GM19452 (cell line): ENCODE measurements at regions not wholly inside any gene's neighbourhood (a gene's known extent, or its start where the extent isn't known, plus 50 kb on each side); places are given as distances from the start of the nearest gene placed in this dataset.

Experiments
- ATAC-seq: cut with Tn5 transposase; IDR thresholded peaks from one replicate; pipeline ENCODE4 v1.9.1; 2021; ENCODE audit not compliant: unreplicated experiment

DNA sequence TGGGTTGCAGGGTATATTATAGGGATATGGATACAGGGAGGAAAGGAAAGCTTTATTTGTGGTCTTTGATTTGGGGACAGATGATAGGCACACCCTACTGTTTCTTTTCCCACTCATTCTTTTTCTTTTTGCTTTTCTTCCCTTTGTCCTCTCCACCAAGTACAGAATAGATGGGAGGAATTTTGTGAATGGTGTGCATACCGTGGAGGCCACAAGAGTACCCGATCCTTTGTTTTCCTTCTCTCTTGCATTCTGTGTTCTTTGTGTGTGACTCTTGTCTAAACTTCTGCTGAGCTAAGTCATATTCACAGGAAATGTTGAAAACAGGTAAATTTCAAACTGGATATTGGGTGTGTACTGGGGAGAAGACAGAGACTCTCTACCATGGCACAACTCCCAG lies 321.4 kb upstream of the SLC8A1 start:
- no peak for ATAC-seq

GRCh38 chr2:40783704-40784103 lies 331.8 kb upstream of the SLC8A1 start:
- no peak for ATAC-seq

DNA sequence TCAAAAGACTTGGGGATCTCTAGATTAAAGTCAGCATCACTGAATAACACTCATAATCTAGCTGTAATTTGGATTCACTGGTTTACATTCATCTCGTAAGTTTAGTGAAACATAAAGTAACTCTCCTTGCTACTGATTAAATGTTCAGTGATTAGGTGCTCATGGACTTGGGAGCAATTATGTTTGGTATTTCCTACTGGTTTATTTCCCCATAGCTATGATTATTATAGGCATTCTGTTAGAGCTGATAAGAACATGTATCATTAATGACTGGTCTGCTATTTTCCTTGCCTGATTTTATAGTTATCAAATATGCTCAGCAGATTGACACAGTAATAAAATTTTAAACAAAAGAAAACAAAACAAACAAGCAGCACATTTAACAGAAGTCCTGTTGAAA lies 334.7 kb upstream of the SLC8A1 start:
- ATAC-seq, result no peak

DNA sequence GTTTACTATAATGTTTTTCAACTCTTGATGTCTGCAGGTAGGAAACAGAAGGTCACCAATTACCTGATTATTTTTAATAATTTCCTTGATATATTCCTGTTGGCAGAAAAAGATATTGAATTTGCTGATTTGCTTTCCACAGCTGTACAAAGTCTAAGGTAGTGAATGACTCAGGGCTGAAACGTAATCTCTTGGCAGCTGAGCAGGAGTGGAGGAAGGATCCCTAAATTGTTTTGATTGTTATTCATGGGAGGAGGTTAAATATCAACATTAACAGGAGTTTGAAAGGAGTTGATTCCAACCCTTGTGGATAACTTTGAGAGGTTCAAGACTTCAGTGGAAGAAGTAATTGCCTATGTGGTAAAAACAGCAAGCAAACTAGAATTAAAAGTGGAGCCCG lies 345.2 kb upstream of the SLC8A1 start:
- no peak for ATAC-seq

- no peak for ATAC-seq
Observed at GRCh38 chr2:40803900-40804299, 352.0 kb upstream of the SLC8A1 start.

- ATAC-seq, result no peak
Observed at GRCh38 chr2:40809156-40809555, 357.3 kb upstream of the SLC8A1 start.

GRCh38 chr2:40814616-40815015 lies 362.7 kb upstream of the SLC8A1 start:
- no peak for ATAC-seq

DNA sequence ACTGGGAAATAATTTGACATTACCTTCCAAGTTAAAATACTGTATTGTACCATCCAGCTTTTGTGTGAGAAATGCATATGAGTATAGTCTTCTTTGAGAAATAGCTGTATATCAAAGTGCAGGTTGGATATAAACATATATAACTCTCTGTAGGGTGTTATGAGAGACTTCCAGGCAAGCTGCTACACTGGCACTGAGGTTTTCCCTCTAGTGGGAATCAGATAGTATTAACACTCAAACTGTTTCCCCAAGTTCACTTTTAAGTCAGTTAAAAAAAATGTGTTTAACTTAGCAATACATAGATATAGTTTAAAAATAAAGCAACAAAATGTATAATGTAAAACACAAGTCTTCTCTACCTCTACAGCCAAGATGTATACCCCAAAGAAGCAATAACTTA lies 368.4 kb upstream of the SLC8A1 start:
- ATAC-seq, result no peak

GRCh38 chr2:40823478-40823877 lies 371.6 kb upstream of the SLC8A1 start:
- no peak for ATAC-seq

DNA sequence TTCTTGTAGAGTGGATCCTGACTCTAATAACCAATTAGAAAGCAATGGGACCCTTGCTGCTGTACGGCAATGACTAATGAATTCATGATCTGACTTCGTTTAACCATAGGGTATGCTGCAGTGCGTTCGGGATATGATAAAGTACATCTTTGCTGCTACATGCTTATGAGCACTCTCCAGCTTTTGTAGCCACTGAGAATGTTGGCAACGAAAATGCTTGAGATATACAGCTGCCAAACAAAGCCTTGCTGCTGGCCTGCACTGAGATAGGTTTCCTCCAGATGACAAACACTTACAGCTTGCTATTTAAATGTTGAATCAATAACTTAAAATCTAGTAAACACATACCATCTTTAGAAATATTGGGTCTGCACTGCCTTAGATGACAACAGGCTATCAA lies 372.4 kb upstream of the SLC8A1 start:
- no peak for ATAC-seq

DNA sequence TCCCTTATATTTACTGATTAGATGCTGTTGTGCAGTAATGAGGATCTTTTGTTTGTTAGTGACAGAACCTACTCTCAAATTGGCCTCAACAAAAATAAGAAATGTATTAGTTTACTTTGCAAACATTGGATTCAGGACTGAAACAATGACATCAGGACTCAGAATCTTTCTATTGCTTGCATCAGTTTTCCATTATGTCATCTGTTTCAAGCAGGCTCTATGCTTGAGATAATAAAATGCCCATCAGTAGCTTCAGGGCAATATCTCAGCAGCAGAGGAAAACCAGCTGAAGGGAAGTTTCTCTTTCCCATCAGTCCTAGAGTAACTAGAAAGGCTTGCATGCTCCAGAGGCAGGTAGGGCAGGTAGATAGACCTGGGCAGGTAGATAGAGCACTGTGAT lies 375.5 kb upstream of the SLC8A1 start:
- ATAC-seq, result no peak

DNA sequence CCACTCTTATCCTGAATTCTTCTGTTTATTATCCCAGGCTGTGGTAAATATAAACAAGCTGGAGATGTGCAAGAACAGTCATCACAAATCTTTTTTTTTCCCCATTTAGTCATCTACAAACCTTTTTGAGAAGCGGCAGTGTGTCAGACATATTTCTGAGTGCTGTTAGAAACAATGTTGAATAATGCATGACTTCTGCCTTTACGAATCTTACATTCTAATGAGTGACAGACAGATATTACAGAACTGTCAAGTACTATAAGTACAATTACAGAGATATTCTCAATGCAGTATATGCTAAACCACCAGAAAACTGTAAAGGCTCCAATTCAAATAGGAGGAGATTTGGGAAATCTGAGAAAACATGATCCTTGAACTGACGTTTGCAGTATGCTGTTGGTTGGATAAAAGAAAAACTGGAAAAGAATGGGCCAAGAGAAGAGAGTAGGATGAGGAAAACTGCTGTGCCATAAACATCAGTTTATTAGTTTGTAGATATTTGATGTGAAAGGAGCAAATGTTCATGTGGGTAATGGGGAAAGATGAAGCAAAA lies 379.5 kb upstream of the SLC8A1 start:
- ATAC-seq, result no peak

- no peak for ATAC-seq
Observed at GRCh38 chr2:40841856-40842255, 390.0 kb upstream of the SLC8A1 start.

DNA sequence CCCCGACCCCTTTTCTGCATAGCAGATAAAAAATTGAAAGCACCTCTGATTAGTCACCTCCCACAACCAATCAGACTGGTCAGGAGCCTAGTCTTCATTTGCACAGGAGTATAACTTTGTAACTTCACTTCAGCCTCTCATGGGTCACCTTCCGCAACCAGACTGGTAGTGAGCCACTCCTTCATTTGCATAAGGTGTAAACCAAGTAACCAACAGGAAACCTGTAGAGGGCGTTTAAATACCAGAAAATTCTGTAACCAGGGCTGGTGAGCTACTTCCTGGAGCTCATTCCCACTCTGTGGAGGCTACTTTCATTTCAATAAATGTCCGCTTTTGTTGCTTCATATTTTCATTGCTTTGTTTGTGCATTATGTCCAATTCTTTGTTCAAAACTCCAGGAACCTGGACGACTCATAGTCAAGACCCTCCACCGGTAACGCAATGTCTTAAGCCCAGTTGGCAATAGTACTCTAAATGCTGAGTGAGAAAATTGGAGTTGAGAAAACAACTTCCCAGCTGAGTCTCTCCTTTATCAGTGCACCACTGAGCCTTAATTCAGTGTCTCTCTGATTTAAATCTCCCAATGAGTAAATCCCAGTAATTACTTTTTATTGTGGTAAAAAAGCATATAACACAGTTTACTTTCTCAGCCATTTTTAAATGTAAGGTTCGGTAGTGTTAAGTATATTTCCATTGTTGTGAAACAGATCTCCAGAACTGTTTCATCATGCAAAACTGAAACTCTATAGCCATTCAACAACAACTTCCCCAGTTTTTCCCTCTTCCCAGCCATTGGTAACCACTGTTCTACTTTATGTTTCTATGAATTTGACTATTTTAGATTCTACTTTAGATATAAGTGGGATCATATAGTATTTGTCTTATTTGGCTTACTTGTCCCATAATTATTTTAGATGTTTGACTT lies 392.7 kb upstream of the SLC8A1 start:
- ATAC-seq, result no peak

DNA sequence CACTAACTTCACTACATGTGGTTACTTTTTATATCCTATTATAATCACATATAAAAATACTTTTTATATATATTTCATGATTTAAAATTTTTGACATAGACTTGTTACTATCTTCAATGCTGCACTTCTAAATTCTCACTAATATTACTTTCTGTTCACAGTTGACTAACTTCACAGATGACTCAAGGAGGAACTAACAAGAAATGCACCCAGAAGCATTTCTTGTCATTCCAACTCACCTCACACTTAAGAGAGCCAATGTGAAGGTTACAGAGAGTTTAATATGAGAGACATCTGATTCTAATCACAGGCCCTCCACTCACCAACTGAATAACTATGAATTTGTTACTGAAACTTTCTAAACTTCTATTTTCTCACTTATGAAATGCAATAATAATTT lies 399.8 kb upstream of the SLC8A1 start:
- no peak for ATAC-seq

GRCh38 chr2:40859617-40860016 lies 407.7 kb upstream of the SLC8A1 start:
- ATAC-seq, result no peak

DNA sequence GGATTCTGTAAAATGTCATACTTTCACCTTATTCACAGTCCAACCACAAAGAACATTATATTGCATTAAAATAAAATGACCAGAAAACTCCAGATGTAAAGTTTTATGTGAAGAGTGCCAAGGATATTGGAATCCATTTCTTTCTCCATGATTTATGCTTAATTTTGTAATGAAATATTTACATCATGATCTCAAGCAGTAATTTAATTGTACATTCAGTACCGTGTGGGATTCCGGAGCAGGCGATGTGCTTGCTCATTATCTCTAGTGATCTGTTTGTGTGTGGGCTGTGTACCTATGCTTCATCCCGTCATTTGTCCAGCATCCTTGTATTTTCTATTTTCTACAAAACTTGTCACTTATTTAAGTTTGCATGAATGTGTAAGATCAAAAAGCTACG lies 415.9 kb upstream of the SLC8A1 start:
- ATAC-seq, result no peak

DNA sequence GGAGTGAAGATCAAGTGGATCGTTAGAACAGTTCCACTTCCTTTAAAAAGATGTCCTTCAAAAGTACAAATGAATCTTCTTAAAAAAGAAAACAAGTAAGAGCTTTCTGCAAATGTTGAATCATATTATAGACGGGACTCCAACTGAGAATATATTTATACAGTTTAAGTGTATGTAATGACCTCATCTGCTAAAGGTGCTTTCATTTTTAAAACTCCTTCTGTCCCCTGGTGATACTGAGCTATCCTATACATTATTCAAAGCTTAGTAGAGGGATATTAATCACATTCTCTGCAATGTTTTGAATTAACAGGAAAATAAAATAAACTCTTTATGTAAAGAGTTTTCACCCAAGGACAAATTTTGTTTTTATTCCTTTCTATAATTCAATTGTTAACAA lies 420.7 kb upstream of the SLC8A1 start:
- no peak for ATAC-seq

GRCh38 chr2:40874380-40874779 lies 422.5 kb upstream of the SLC8A1 start:
- no peak for ATAC-seq

GRCh38 chr2:40877734-40878288 lies 425.9 kb upstream of the SLC8A1 start:
- no peak for ATAC-seq

GRCh38 chr2:40879305-40879704 lies 427.4 kb upstream of the SLC8A1 start:
- ATAC-seq, result no peak

DNA sequence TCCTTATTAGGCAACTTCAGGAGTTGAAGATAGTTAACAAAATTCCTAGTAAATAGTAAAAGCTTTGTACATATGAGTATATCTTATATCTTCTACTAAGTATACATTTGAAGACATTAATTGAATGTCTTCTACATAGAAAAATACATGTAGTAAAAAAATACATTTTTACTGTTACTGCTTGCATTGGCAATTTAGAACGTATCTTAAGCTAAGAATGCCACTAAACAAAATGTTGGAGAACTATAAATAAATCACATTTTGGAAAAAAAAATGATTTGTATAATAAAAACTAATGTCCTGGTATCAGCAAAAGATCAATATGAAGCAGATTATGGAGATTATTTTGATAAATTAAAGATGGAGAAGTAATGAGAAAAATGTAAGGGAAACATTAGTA lies 434.2 kb upstream of the SLC8A1 start:
- no peak for ATAC-seq
